ENCODE measurements at regions not wholly inside any gene's neighbourhood (a gene's known extent, or its start where the extent isn't known, plus 50 kb on each side); places are given as distances from the start of the nearest gene placed in this dataset.

GRCh38 chr6:110043366-110043994 is 65.4 kb downstream of the GPR6 start:
- WGBS, 2 donors (ENCODE audit: extremely low coverage in 2 of 2, insufficient read length in 2 of 2, insufficient replicate concordance in 1 of 2) = no CpG with 5 or more reads among the region's 6 CpGs

GRCh38 chr6:110044096-110044495 is 66.0 kb downstream of the GPR6 start:
- H3K4ac ChIP-seq (ENCODE audit: low read length) = no peak overlapping the region
- no peak for DNase-seq (ENCODE audit: low spot score)
- no peak overlapping the region for H3K9ac ChIP-seq (ENCODE audit: low read depth, low read length, poor library complexity)
- no peak overlapping the region for H2BK120ac ChIP-seq (ENCODE audit: low read depth, low read length)
- H3K14ac ChIP-seq (ENCODE audit: low read length) = no peak overlapping the region
- H3K4me1 ChIP-seq (ENCODE audit: control insufficient read depth in 2 of 2, insufficient read depth in 1 of 2, low read depth in 1 of 2, low read length in 2 of 2) = peaks cover 0 to 2% of the 10 kb centered on the region in 2 donors
- no peak overlapping the region for H2AK5ac ChIP-seq (ENCODE audit: low read depth, low read length)
- H3K79me1 ChIP-seq (ENCODE audit: low read depth, low read length) = no peaks in the 10 kb centered on the region
- no peak overlapping the region for H3K23ac ChIP-seq (ENCODE audit: low read depth, low read length, poor library complexity)
- no peaks in the 10 kb centered on the region for H3K36me3 ChIP-seq (replicated peaks in 1 of 2; ENCODE audit: control insufficient read depth in 2 of 2, insufficient read depth in 2 of 2, low read length in 2 of 2)
- no peak overlapping the region for H2BK15ac ChIP-seq (ENCODE audit: low read length)
- no CpG with 5 or more reads among the region's 6 CpGs for WGBS, 2 donors (ENCODE audit: extremely low coverage in 2 of 2, insufficient read length in 2 of 2, insufficient replicate concordance in 1 of 2)
- no peak overlapping the region for H3K18ac ChIP-seq (ENCODE audit: low read length)
- H3K27ac ChIP-seq (replicated peaks; ENCODE audit: low read length) = no peak overlapping the region
- peaks cover 0 to 8% (median 0%) of the 10 kb centered on the region in 3 experiments for H3K27me3 ChIP-seq (ENCODE audit: control insufficient read depth in 3 of 3, insufficient read depth in 3 of 3, low read depth in 1 of 3, low read length in 3 of 3)
- H2AFZ ChIP-seq (ENCODE audit: low read length) = no peak overlapping the region
- H3K9me3 ChIP-seq (replicated peaks in 1 of 2; ENCODE audit: control insufficient read depth in 2 of 2, insufficient read depth in 1 of 2, low read depth in 1 of 2, low read length in 2 of 2) = no peaks in the 10 kb centered on the region
- no peak overlapping the region for H3K4me3 ChIP-seq (ENCODE audit: low read length in 2 of 2)
- no peak overlapping the region for H4K8ac ChIP-seq (ENCODE audit: low read depth, low read length)
- H2BK5ac ChIP-seq (ENCODE audit: low read length) = no peak overlapping the region
- H4K91ac ChIP-seq (ENCODE audit: low read depth, low read length, poor library complexity) = no peak overlapping the region
- H2BK12ac ChIP-seq (ENCODE audit: low read length) = no peak overlapping the region
- H3K4me2 ChIP-seq (ENCODE audit: insufficient read depth, low read length, poor library complexity, severe bottlenecking) = no peak overlapping the region

More at GRCh38 chr6:110043366-110043994, 65.4 kb downstream of the GPR6 start:
- no peak overlapping the region for H3K4ac ChIP-seq (ENCODE audit: low read length)
- peaks cover 0 to 6% (median 0%) of the 10 kb centered on the region in 3 experiments for H3K27me3 ChIP-seq (ENCODE audit: control insufficient read depth in 3 of 3, insufficient read depth in 3 of 3, low read depth in 1 of 3, low read length in 3 of 3)
- no peak for DNase-seq (ENCODE audit: low spot score)
- peaks cover 0 to 2% of the 10 kb centered on the region in 2 donors for H3K4me1 ChIP-seq (ENCODE audit: control insufficient read depth in 2 of 2, insufficient read depth in 1 of 2, low read depth in 1 of 2, low read length in 2 of 2)
- no peaks in the 10 kb centered on the region for H3K36me3 ChIP-seq (replicated peaks in 1 of 2; ENCODE audit: control insufficient read depth in 2 of 2, insufficient read depth in 2 of 2, low read length in 2 of 2)
- H3K4me2 ChIP-seq (ENCODE audit: insufficient read depth, low read length, poor library complexity, severe bottlenecking) = no peak overlapping the region
- no peak overlapping the region for H3K4me3 ChIP-seq (ENCODE audit: low read length in 2 of 2)
- H2AFZ ChIP-seq (ENCODE audit: low read length) = no peak overlapping the region
- no peak overlapping the region for H4K91ac ChIP-seq (ENCODE audit: low read depth, low read length, poor library complexity)
- no peak overlapping the region for H2BK5ac ChIP-seq (ENCODE audit: low read length)
- H3K27ac ChIP-seq (replicated peaks; ENCODE audit: low read length) = no peak overlapping the region
- no peak overlapping the region for H2BK120ac ChIP-seq (ENCODE audit: low read depth, low read length)
- no peak overlapping the region for H2BK12ac ChIP-seq (ENCODE audit: low read length)
- no peak overlapping the region for H2BK15ac ChIP-seq (ENCODE audit: low read length)
- no peak overlapping the region for H4K8ac ChIP-seq (ENCODE audit: low read depth, low read length)
- H2AK5ac ChIP-seq (ENCODE audit: low read depth, low read length) = no peak overlapping the region
- H3K18ac ChIP-seq (ENCODE audit: low read length) = no peak overlapping the region
- no peaks in the 10 kb centered on the region for H3K79me1 ChIP-seq (ENCODE audit: low read depth, low read length)
- no peaks in the 10 kb centered on the region for H3K9me3 ChIP-seq (replicated peaks in 1 of 2; ENCODE audit: control insufficient read depth in 2 of 2, insufficient read depth in 1 of 2, low read depth in 1 of 2, low read length in 2 of 2)
- no peak overlapping the region for H3K9ac ChIP-seq (ENCODE audit: low read depth, low read length, poor library complexity)
- H3K23ac ChIP-seq (ENCODE audit: low read depth, low read length, poor library complexity) = no peak overlapping the region
- no peak overlapping the region for H3K14ac ChIP-seq (ENCODE audit: low read length)

- Histone ChIP-seq H3K14ac (ENCODE audit: low read length) (no peak overlapping the region), H2BK12ac (ENCODE audit: low read length) (no peak overlapping the region), H2BK15ac (ENCODE audit: low read length) (no peak overlapping the region), H3K4me3 (ENCODE audit: low read length in 2 of 2) (no peak overlapping the region), H3K4me2 (ENCODE audit: insufficient read depth, low read length, poor library complexity, severe bottlenecking) (no peak overlapping the region), H3K4ac (ENCODE audit: low read length) (no peak overlapping the region), H4K8ac (ENCODE audit: low read depth, low read length) (no peak overlapping the region), H3K9me3 (replicated peaks in 1 of 2; ENCODE audit: control insufficient read depth in 2 of 2, insufficient read depth in 1 of 2, low read depth in 1 of 2, low read length in 2 of 2) (no peaks in the 10 kb centered on the region), H3K79me1 (ENCODE audit: low read depth, low read length) (no peaks in the 10 kb centered on the region), H2AK5ac (ENCODE audit: low read depth, low read length) (no peak overlapping the region), H3K27me3 (ENCODE audit: control insufficient read depth in 3 of 3, insufficient read depth in 3 of 3, low read depth in 1 of 3, low read length in 3 of 3) (peaks cover 0 to 9% (median 0%) of the 10 kb centered on the region in 3 experiments), H4K91ac (ENCODE audit: low read depth, low read length, poor library complexity) (no peak overlapping the region), H2BK5ac (ENCODE audit: low read length) (no peak overlapping the region), H2BK120ac (ENCODE audit: low read depth, low read length) (no peak overlapping the region), H3K9ac (ENCODE audit: low read depth, low read length, poor library complexity) (no peak overlapping the region), H2AFZ (ENCODE audit: low read length) (no peak overlapping the region), H3K36me3 (replicated peaks in 1 of 2; ENCODE audit: control insufficient read depth in 2 of 2, insufficient read depth in 2 of 2, low read length in 2 of 2) (no peaks in the 10 kb centered on the region), H3K23ac (ENCODE audit: low read depth, low read length, poor library complexity) (no peak overlapping the region), H3K27ac (replicated peaks; ENCODE audit: low read length) (no peak overlapping the region), H3K18ac (ENCODE audit: low read length) (no peak overlapping the region), H3K4me1 (ENCODE audit: control insufficient read depth in 2 of 2, insufficient read depth in 1 of 2, low read depth in 1 of 2, low read length in 2 of 2) (peaks cover 0 to 2% of the 10 kb centered on the region in 2 donors)
- no peak for DNase-seq (ENCODE audit: low spot score)
- WGBS, 2 donors (ENCODE audit: extremely low coverage in 2 of 2, insufficient read length in 2 of 2, insufficient replicate concordance in 1 of 2) = no CpG with 5 or more reads among the region's 3 CpGs
Observed at GRCh38 chr6:110044622-110045021, 66.5 kb downstream of the GPR6 start.

GRCh38 chr6:110048221-110048875 is 70.2 kb downstream of the GPR6 start:
- Histone ChIP-seq H3K4me2 (ENCODE audit: insufficient read depth, low read length, poor library complexity, severe bottlenecking) (no peak overlapping the region), H3K14ac (ENCODE audit: low read length) (no peak overlapping the region), H3K4me3 (ENCODE audit: low read length in 2 of 2) (no peak overlapping the region), H3K27ac (replicated peaks; ENCODE audit: low read length) (no peak overlapping the region), H3K4ac (ENCODE audit: low read length) (no peak overlapping the region), H3K9ac (ENCODE audit: low read depth, low read length, poor library complexity) (no peak overlapping the region), H3K23ac (ENCODE audit: low read depth, low read length, poor library complexity) (no peak overlapping the region), H3K9me3 (replicated peaks in 1 of 2; ENCODE audit: control insufficient read depth in 2 of 2, insufficient read depth in 1 of 2, low read depth in 1 of 2, low read length in 2 of 2) (no peaks in the 10 kb centered on the region), H4K8ac (ENCODE audit: low read depth, low read length) (no peak overlapping the region), H3K79me1 (ENCODE audit: low read depth, low read length) (no peaks in the 10 kb centered on the region), H3K27me3 (ENCODE audit: control insufficient read depth in 3 of 3, insufficient read depth in 3 of 3, low read depth in 1 of 3, low read length in 3 of 3) (peaks cover 0 to 13% (median 0%) of the 10 kb centered on the region in 3 experiments), H3K18ac (ENCODE audit: low read length) (no peak overlapping the region), H4K91ac (ENCODE audit: low read depth, low read length, poor library complexity) (no peak overlapping the region), H2AK5ac (ENCODE audit: low read depth, low read length) (no peak overlapping the region), H2BK15ac (ENCODE audit: low read length) (no peak overlapping the region), H2BK120ac (ENCODE audit: low read depth, low read length) (no peak overlapping the region), H2BK12ac (ENCODE audit: low read length) (no peak overlapping the region), H2BK5ac (ENCODE audit: low read length) (no peak overlapping the region), H2AFZ (ENCODE audit: low read length) (no peak overlapping the region), H3K4me1 (ENCODE audit: control insufficient read depth in 2 of 2, insufficient read depth in 1 of 2, low read depth in 1 of 2, low read length in 2 of 2) (no peaks in the 10 kb centered on the region), H3K36me3 (replicated peaks in 1 of 2; ENCODE audit: control insufficient read depth in 2 of 2, insufficient read depth in 2 of 2, low read length in 2 of 2) (no peaks in the 10 kb centered on the region)
- WGBS, 2 donors (ENCODE audit: extremely low coverage in 2 of 2, insufficient read length in 2 of 2, insufficient replicate concordance in 1 of 2) = no CpG with 5 or more reads among the region's 4 CpGs
- DNase-seq (ENCODE audit: low spot score) = no peak
